SK-N-SH (cell line): ENCODE measurements at regions not wholly inside any gene's neighbourhood (a gene's known extent, or its start where the extent isn't known, plus 50 kb on each side); places are given as distances from the start of the nearest gene placed in this dataset.

Experiments used
- CTCF ChIA-PET: fragments of 300-600, 350-600 bp; formaldehyde crosslinking; extraction: SDS; loops from one replicate; lab custom pipeline; 2021; lab: Yijun Ruan, JAX
- POLR2A ChIA-PET: fragments of 350-600 bp; sonication (Branson Sonifier 250); formaldehyde crosslinking; extraction: SDS; loops from one replicate; lab custom pipeline; 2020; ENCODE audit warnings: antibody characterized with exemption, inconsistent platforms; lab: Yijun Ruan, JAX
- DNase-seq: peaks from one replicate; pipeline ENCODE4 v3.0.0; 2012
- H2AFZ ChIP-seq: fragments of 200-600 bp; sonication (generic); 2 replicates; pipeline ENCODE4 v1.8.1; 2016; ENCODE audit warnings: antibody characterized with exemption, mild to moderate bottlenecking, low read depth
- H3F3A ChIP-seq: fragments of 200-600 bp; sonication (generic); replicated peaks from 2 replicates; pipeline ENCODE3; 2016; ENCODE audit warnings: antibody characterized with exemption, mild to moderate bottlenecking; ENCODE audit not compliant: insufficient read depth
- H3K27ac ChIP-seq, 2 experiments: fragments of 200-500 bp in 1 of 2; fragments of 200-600 bp in 1 of 2; sonication (Bioruptor generic) in 1 of 2; sonication (generic), shearing (Covaris generic) in 1 of 2; 2 replicates each; pipeline versions ENCODE4 v1.5.1 to v1.6.1; 2014 to 2016; ENCODE audit warnings: low read depth in 2 of 2, inconsistent platforms in 1 of 2, low read length in 1 of 2, mild to moderate bottlenecking in 1 of 2, mixed read lengths in 1 of 2
- H3K27me3 ChIP-seq: fragments of 200-600 bp; sonication (generic), shearing (Covaris generic); 2 replicates; pipeline ENCODE4 v1.6.1; 2016; ENCODE audit warnings: mixed run types; ENCODE audit not compliant: insufficient read depth
- H3K36me3 ChIP-seq, 2 experiments: fragments of 200-500 bp in 1 of 2; fragments of 200-600 bp in 1 of 2; sonication (Bioruptor generic) in 1 of 2; sonication (generic) in 1 of 2; replicated peaks in 1 of 2; 2 replicates each; pipeline versions ENCODE3 to v1.5.1; 2014 to 2016; ENCODE audit warnings: low read length in 1 of 2, mild to moderate bottlenecking in 1 of 2; ENCODE audit not compliant: insufficient read depth in 2 of 2, control insufficient read depth in 1 of 2
- H3K4me1 ChIP-seq, 2 experiments: fragments of 200-500 bp in 1 of 2; fragments of 200-600 bp in 1 of 2; sonication (Bioruptor generic) in 1 of 2; sonication (generic), shearing (Covaris generic) in 1 of 2; 2 replicates each; pipeline versions ENCODE4 v1.5.1 to v1.6.1; 2014 to 2016; ENCODE audit warnings: low read depth in 1 of 2, low read length in 1 of 2, mixed run types in 1 of 2; ENCODE audit not compliant: insufficient read depth in 2 of 2, control insufficient read depth in 1 of 2
- H3K4me2 ChIP-seq: fragments of 200-600 bp; sonication (generic), shearing (Covaris generic); 2 replicates; pipeline ENCODE4 v1.6.1; 2017; ENCODE audit warnings: mixed run types
- H3K4me3 ChIP-seq, 2 experiments: fragments of 200-500 bp in 1 of 2; fragments of 200-600 bp in 1 of 2; sonication (Bioruptor generic) in 1 of 2; sonication (generic), shearing (Covaris generic) in 1 of 2; 2 replicates each; pipeline versions ENCODE4 v1.5.1 to v1.8.1; 2014 to 2016; ENCODE audit warnings: low read depth in 2 of 2, inconsistent platforms in 1 of 2, low read length in 1 of 2, mild to moderate bottlenecking in 1 of 2, mixed read lengths in 1 of 2, moderate library complexity in 1 of 2
- H3K79me2 ChIP-seq: fragments of 200-600 bp; sonication (generic); 2 replicates; pipeline ENCODE4 v1.8.1; 2017; ENCODE audit warnings: mild to moderate bottlenecking; ENCODE audit not compliant: insufficient read depth
- H3K9ac ChIP-seq: fragments of 200-600 bp; sonication (generic); 2 replicates; pipeline ENCODE4 v1.6.1; 2017; ENCODE audit warnings: mixed run types
- H3K9me2 ChIP-seq: fragments of 200-600 bp; sonication (generic); 2 replicates; pipeline ENCODE4 v1.6.1; 2017; ENCODE audit warnings: mixed run types
- H3K9me3 ChIP-seq: fragments of 200-600 bp; sonication (generic); 2 replicates; pipeline ENCODE4 v1.6.1; 2017; ENCODE audit warnings: mixed run types, mild to moderate bottlenecking, moderate library complexity
- H4K20me1 ChIP-seq: fragments of 200-600 bp; sonication (generic); 2 replicates; pipeline ENCODE4 v1.6.1; 2017; ENCODE audit warnings: mild to moderate bottlenecking, mixed run types; ENCODE audit not compliant: insufficient read depth
- CHD2 ChIP-seq: fragments of 150-350 bp; IDR thresholded peaks from 2 replicates; pipeline ENCODE4 v1.6.1; 2018; ENCODE audit warnings: low read length; ENCODE audit not compliant: partially characterized antibody
- CTCF ChIP-seq: fragments of 200-600 bp; sonication (generic); IDR thresholded peaks from 2 replicates; pipeline ENCODE4 v1.6.1; 2017; ENCODE audit warnings: antibody characterized with exemption, mild to moderate bottlenecking, moderate library complexity
- ELF1 ChIP-seq: IDR thresholded peaks from 2 replicates; pipeline ENCODE4 v1.4.0; 2012
- EZH2phosphoT487 ChIP-seq: fragments of 200-600 bp; sonication (generic); IDR thresholded peaks from 2 replicates; pipeline ENCODE4 v1.6.1; 2017; ENCODE audit warnings: low read depth, mixed run types, mild to moderate bottlenecking, antibody characterized with exemption, moderate library complexity, borderline replicate concordance
- FOSL2 ChIP-seq: IDR thresholded peaks from 2 replicates; pipeline ENCODE4 v1.4.0; 2012; ENCODE audit warnings: low read depth, mild to moderate bottlenecking, moderate library complexity, borderline replicate concordance
- GABPA ChIP-seq: IDR thresholded peaks from 2 replicates; pipeline ENCODE4 v1.4.0; 2012; ENCODE audit warnings: low read depth, mild to moderate bottlenecking
- IRF3 ChIP-seq: fragments of 150-350 bp; IDR thresholded peaks from 2 replicates; pipeline ENCODE4 v1.6.1; 2016; ENCODE audit warnings: mild to moderate bottlenecking, low read depth, low read length
- MEF2A ChIP-seq: IDR thresholded peaks from 2 replicates; pipeline ENCODE4 v1.4.0; 2012; ENCODE audit warnings: low read depth, borderline replicate concordance
- NRF1 ChIP-seq: IDR thresholded peaks from 2 replicates; pipeline ENCODE4 v1.6.1; 2012; ENCODE audit warnings: low read depth, mild to moderate bottlenecking, low read length
- POLR2AphosphoS5 ChIP-seq: IDR thresholded peaks from 2 replicates; pipeline ENCODE4 v1.6.1; 2012; ENCODE audit warnings: low read depth, low read length
- RAD21 ChIP-seq: IDR thresholded peaks from 2 replicates; pipeline ENCODE4 v1.6.1; 2012; ENCODE audit warnings: mild to moderate bottlenecking, low read length
- RCOR1 ChIP-seq: fragments of 150-350 bp; IDR thresholded peaks from 2 replicates; pipeline ENCODE4 v1.6.1; 2017; ENCODE audit warnings: antibody characterized with exemption, low read length
- RFX5 ChIP-seq: IDR thresholded peaks from 2 replicates; pipeline ENCODE4 v1.6.1; 2012; ENCODE audit warnings: mild to moderate bottlenecking, improper control_type of control experiment, low read length
- TAF1 ChIP-seq: IDR thresholded peaks from 2 replicates; pipeline ENCODE4 v1.6.1; 2012; ENCODE audit warnings: low read depth, mild to moderate bottlenecking, low read length, moderate library complexity, borderline replicate concordance
- TEAD4 ChIP-seq: IDR thresholded peaks from 2 replicates; pipeline ENCODE4 v1.4.0; 2012; ENCODE audit warnings: mild to moderate bottlenecking, borderline replicate concordance; ENCODE audit not compliant: insufficient read depth
- WGBS: methylation state at CpG from one replicate; pipeline ENCODE4 v1.1.6; 2017; ENCODE audit warnings: low lambda C conversion rate; 5-methylcytosine and 5-hydroxymethylcytosine counted together
- TF ChIP-seq, protein P1 (sequence below): IDR thresholded peaks from 2 replicates; pipeline ENCODE4 v1.4.0; 2012; ENCODE audit warnings: low read depth, borderline replicate concordance
- TF ChIP-seq, protein P2 (sequence below): IDR thresholded peaks from 2 replicates; pipeline ENCODE4 v1.6.1; 2012; ENCODE audit warnings: mild to moderate bottlenecking, low read depth, low read length, moderate library complexity

GRCh38 chr2:12057436-12058166 is 311.2 kb downstream of the LPIN1 start:
- H3K9ac ChIP-seq = no peak overlapping the region
- H3K79me2 ChIP-seq = no peaks in the 10 kb centered on the region
- H2AFZ ChIP-seq = no peak overlapping the region
- H3K4me3 ChIP-seq = no peak overlapping the region
- no peaks in the 10 kb centered on the region for H3K36me3 ChIP-seq
- H4K20me1 ChIP-seq = no peaks in the 10 kb centered on the region
- CTCF ChIA-PET = interaction anchor here (0.9 to 1.8 kb wide), 2 partner anchors 9 to 109 kb away, joined by 3 to 5 read pairs; no protein-coding TSS in a partner anchor
- WGBS = 61% methylated on average over 9 of the region's 12 CpGs
- 0 out of 2 replicates have a peak overlapping the region, but pooled peaks have one; percentile 14 for H3K4me2 ChIP-seq
- no peak for TF ChIP-seq RCOR1
- TF ChIP-seq GABPA = no peak
- no peak for TF ChIP-seq TAF1
- TF ChIP-seq ELF1 = no peak
- no peak for TF ChIP-seq IRF3
- no peak for TF ChIP-seq MEF2A
- TF ChIP-seq CHD2 = no peak
- TF ChIP-seq, protein P1, sequence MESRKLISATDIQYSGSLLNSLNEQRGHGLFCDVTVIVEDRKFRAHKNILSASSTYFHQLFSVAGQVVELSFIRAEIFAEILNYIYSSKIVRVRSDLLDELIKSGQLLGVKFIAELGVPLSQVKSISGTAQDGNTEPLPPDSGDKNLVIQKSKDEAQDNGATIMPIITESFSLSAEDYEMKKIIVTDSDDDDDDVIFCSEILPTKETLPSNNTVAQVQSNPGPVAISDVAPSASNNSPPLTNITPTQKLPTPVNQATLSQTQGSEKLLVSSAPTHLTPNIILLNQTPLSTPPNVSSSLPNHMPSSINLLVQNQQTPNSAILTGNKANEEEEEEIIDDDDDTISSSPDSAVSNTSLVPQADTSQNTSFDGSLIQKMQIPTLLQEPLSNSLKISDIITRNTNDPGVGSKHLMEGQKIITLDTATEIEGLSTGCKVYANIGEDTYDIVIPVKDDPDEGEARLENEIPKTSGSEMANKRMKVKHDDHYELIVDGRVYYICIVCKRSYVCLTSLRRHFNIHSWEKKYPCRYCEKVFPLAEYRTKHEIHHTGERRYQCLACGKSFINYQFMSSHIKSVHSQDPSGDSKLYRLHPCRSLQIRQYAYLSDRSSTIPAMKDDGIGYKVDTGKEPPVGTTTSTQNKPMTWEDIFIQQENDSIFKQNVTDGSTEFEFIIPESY = no peak
- TF ChIP-seq RAD21 = no peak
- TF ChIP-seq CTCF = no peak
- TF ChIP-seq NRF1 = no peak
- TF ChIP-seq FOSL2 = no peak
- no peak for TF ChIP-seq RFX5
- TF ChIP-seq EZH2phosphoT487 = no peak
- TF ChIP-seq POLR2AphosphoS5 = no peak
- TF ChIP-seq, protein P2, sequence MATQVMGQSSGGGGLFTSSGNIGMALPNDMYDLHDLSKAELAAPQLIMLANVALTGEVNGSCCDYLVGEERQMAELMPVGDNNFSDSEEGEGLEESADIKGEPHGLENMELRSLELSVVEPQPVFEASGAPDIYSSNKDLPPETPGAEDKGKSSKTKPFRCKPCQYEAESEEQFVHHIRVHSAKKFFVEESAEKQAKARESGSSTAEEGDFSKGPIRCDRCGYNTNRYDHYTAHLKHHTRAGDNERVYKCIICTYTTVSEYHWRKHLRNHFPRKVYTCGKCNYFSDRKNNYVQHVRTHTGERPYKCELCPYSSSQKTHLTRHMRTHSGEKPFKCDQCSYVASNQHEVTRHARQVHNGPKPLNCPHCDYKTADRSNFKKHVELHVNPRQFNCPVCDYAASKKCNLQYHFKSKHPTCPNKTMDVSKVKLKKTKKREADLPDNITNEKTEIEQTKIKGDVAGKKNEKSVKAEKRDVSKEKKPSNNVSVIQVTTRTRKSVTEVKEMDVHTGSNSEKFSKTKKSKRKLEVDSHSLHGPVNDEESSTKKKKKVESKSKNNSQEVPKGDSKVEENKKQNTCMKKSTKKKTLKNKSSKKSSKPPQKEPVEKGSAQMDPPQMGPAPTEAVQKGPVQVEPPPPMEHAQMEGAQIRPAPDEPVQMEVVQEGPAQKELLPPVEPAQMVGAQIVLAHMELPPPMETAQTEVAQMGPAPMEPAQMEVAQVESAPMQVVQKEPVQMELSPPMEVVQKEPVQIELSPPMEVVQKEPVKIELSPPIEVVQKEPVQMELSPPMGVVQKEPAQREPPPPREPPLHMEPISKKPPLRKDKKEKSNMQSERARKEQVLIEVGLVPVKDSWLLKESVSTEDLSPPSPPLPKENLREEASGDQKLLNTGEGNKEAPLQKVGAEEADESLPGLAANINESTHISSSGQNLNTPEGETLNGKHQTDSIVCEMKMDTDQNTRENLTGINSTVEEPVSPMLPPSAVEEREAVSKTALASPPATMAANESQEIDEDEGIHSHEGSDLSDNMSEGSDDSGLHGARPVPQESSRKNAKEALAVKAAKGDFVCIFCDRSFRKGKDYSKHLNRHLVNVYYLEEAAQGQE = no peak
- TF ChIP-seq TEAD4 = no peak
- H3K4me1 ChIP-seq = peaks cover 0 to 12% of the 10 kb centered on the region in 2 experiments; a peak in 3 of 4 replicates
- POLR2A ChIA-PET = interaction anchor here (0.6 kb wide), 1 partner anchor 16 kb away, joined by 3 read pairs; no protein-coding TSS in a partner anchor
- no peaks in the 10 kb centered on the region for H3K9me3 ChIP-seq
- no peaks in the 10 kb centered on the region for H3K27me3 ChIP-seq
- no peaks in the 10 kb centered on the region for H3F3A ChIP-seq
- no peak for DNase-seq
- no peak overlapping the region for H3K27ac ChIP-seq
- H3K9me2 ChIP-seq = no peaks in the 10 kb centered on the region
